T-cell (primary cell): ENCODE measurements at regions not wholly inside any gene's neighbourhood (a gene's known extent, or its start where the extent isn't known, plus 50 kb on each side); places are given as distances from the start of the nearest gene placed in this dataset.

Source experiments
- ATAC-seq, 4 experiments: fragments of 200-7000 bp in 3 of 4; fragments of 150-1000 bp in 1 of 4; cut with Tn5 transposase; replicated peaks in 1 of 4; 1 replicate in 3 of 4; 2 replicates in 1 of 4; pipeline ENCODE4 v1.10.0; 2021; ENCODE audit warnings: moderate library complexity in 3 of 4, mild to moderate bottlenecking in 2 of 4, moderate number of reproducible peaks in 1 of 4
- CTCF ChIA-PET, 2 donors: fragments of 300-600 bp; sonication (Branson Sonifier 250); formaldehyde crosslinking; loops; one replicate each; lab custom pipeline; 2022; ENCODE audit warnings: antibody characterized with exemption in 2 of 2; lab: Charles Lee
- POLR2A ChIA-PET, 2 donors: fragments of 300-600 bp; sonication (Branson Sonifier 250); formaldehyde crosslinking; loops; one replicate each; lab custom pipeline; 2022; ENCODE audit warnings: antibody characterized with exemption in 2 of 2; lab: Charles Lee
- DNase-seq, 35 experiments: peaks; one replicate each; pipeline versions ENCODE4 v3.0.0 to v3.0.0-alpha.2; 2013 to 2023
- H3K27ac ChIP-seq: one replicate; pipeline ENCODE4 v1.5.1; 2013; ENCODE audit warnings: low read length
- H3K27me3 ChIP-seq, 2 experiments: replicated peaks in 1 of 2; 1 replicate in 1 of 2; 2 replicates in 1 of 2; pipeline versions ENCODE4 v1.6.1 to v1.7.0; 2013; ENCODE audit warnings: low read length in 1 of 2, mixed read lengths in 1 of 2; ENCODE audit not compliant: control insufficient read depth in 2 of 2, insufficient read depth in 2 of 2; ENCODE audit errors: extremely low read depth in 1 of 2
- H3K36me3 ChIP-seq, 2 donors: 1 replicate in 1 of 2; 2 replicates in 1 of 2; pipeline versions ENCODE4 v1.6.1 to v1.7.0; 2013; ENCODE audit warnings: low read length in 1 of 2; ENCODE audit not compliant: control insufficient read depth in 2 of 2, insufficient read depth in 1 of 2; ENCODE audit errors: extremely low read depth in 1 of 2
- H3K4me1 ChIP-seq, 2 experiments: 1 replicate in 1 of 2; 2 replicates in 1 of 2; pipeline versions ENCODE4 v1.6.1 to v1.7.0; 2013; ENCODE audit warnings: low read length in 2 of 2, mixed read lengths in 1 of 2; ENCODE audit not compliant: insufficient read depth in 2 of 2, control insufficient read depth in 1 of 2; ENCODE audit errors: extremely low read depth in 1 of 2
- H3K4me3 ChIP-seq, 2 donors: 1 replicate in 1 of 2; 2 replicates in 1 of 2; pipeline versions ENCODE4 v1.5.1 to v1.7.0; 2013; ENCODE audit warnings: mild to moderate bottlenecking in 2 of 2, low read length in 1 of 2, moderate library complexity in 1 of 2; ENCODE audit not compliant: control insufficient read depth in 1 of 2; ENCODE audit errors: extremely low read depth in 1 of 2
- H3K9me3 ChIP-seq: 2 replicates; pipeline ENCODE4 v1.7.0; 2013
- H3K27ac Mint-ChIP-seq, 2 donors: one replicate each; pipeline ENCODE4 v1.8.0; 2020 to 2021; ENCODE audit warnings: mild to moderate bottlenecking in 2 of 2, mixed read lengths in 2 of 2
- H3K27me3 Mint-ChIP-seq, 2 donors: one replicate each; pipeline ENCODE4 v1.8.0; 2021 to 2022; ENCODE audit warnings: mixed read lengths in 2 of 2
- H3K36me3 Mint-ChIP-seq: one replicate; pipeline ENCODE4 v1.8.0; 2021; ENCODE audit warnings: mixed read lengths
- H3K4me1 Mint-ChIP-seq, 3 donors: one replicate each; pipeline ENCODE4 v1.8.0; 2020 to 2022; ENCODE audit warnings: mixed read lengths in 3 of 3, mild to moderate bottlenecking in 1 of 3
- H3K4me3 Mint-ChIP-seq, 3 donors: one replicate each; pipeline ENCODE4 v1.8.0; 2020 to 2022; ENCODE audit warnings: mild to moderate bottlenecking in 3 of 3, mixed read lengths in 3 of 3, moderate library complexity in 3 of 3
- H3K9me3 Mint-ChIP-seq, 3 donors: one replicate each; pipeline ENCODE4 v1.8.0; 2020 to 2022; ENCODE audit warnings: mixed read lengths in 3 of 3
- WGBS: methylation state at CpG from one replicate; pipeline ENCODE4 v1.1.5; 2013; ENCODE audit warnings: missing lambda C conversion rate; ENCODE audit not compliant: insufficient coverage; 5-methylcytosine and 5-hydroxymethylcytosine counted together

DNA sequence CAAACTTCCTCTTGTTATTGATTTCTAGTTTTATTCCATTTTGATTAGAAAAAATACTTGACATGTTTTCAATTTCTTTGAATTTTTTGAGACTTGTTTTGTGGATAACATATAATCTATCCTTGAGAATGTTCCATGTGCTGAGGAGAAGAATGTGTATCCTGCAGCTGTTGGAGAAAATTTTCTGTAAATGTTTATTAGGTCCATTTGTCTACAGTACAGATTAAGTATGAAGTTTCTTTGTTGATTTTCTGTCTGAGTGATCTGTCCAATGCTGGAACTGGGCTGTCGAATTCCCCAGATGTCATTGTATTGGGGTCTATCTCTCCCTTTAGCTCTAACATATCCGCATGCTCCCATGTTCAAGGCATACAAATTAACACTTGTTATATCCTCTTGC is 251.2 kb downstream of the CSNK1G3 start:
- CTCF ChIA-PET, result no interaction called here
- peaks cover 0 to 15% (median 9%) of the 10 kb centered on the region in 3 donors for H3K9me3 Mint-ChIP-seq
- no peaks in the 10 kb centered on the region for H3K9me3 ChIP-seq
- DNase-seq (no peak), ATAC-seq (no peak)
- H3K4me3 ChIP-seq, result no peak overlapping the region
- no peak overlapping the region for H3K4me3 Mint-ChIP-seq
- H3K27ac Mint-ChIP-seq, result no peak overlapping the region
- no peak overlapping the region for H3K27ac ChIP-seq
- no peaks in the 10 kb centered on the region for H3K36me3 ChIP-seq
- H3K36me3 Mint-ChIP-seq, result no peaks in the 10 kb centered on the region
- H3K27me3 Mint-ChIP-seq, result no peaks in the 10 kb centered on the region
- no peaks in the 10 kb centered on the region for H3K27me3 ChIP-seq
- no CpG with 5 or more reads among the region's 2 CpGs for WGBS
- no peaks in the 10 kb centered on the region for H3K4me1 Mint-ChIP-seq
- POLR2A ChIA-PET, result no interaction called here
- H3K4me1 ChIP-seq, result no peaks in the 10 kb centered on the region

DNA sequence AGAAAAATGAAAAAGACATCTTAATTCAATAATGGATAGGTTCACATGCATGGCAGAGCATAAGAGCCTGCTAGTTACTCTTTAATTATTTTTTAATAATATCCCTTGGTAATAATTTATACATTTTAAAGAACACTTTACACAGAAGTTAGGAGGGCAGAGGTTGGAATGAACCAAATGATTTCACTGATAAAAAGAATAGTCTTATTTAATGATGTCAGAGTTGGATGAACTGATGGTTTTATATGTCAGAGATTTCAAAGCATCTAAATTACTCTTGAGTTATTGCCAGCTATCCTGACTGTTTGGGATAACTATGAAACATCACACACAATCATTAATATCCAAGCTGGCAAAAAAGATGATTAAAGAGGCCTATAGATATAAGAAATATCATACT is 244.8 kb downstream of the CSNK1G3 start:
- Histone ChIP-seq H3K4me1 (no peaks in the 10 kb centered on the region), H3K27me3 (no peaks in the 10 kb centered on the region), H3K36me3 (no peaks in the 10 kb centered on the region), H3K27ac (no peak overlapping the region), H3K4me3 (no peak overlapping the region), H3K9me3 (no peaks in the 10 kb centered on the region)
- ATAC-seq (no peak), DNase-seq (no peak)
- H3K4me3 Mint-ChIP-seq, result no peak overlapping the region
- no peaks in the 10 kb centered on the region for H3K4me1 Mint-ChIP-seq
- H3K9me3 Mint-ChIP-seq, result no peaks in the 10 kb centered on the region
- no peak overlapping the region for H3K27ac Mint-ChIP-seq
- ChIA-PET CTCF (no interaction called here), POLR2A (interaction anchor here in 1 of 2 donors (0.6 kb wide), 1 partner anchor 45 kb away, joined by 5 read pairs; no protein-coding TSS in a partner anchor)
- H3K27me3 Mint-ChIP-seq, result no peaks in the 10 kb centered on the region
- no peaks in the 10 kb centered on the region for H3K36me3 Mint-ChIP-seq

DNA sequence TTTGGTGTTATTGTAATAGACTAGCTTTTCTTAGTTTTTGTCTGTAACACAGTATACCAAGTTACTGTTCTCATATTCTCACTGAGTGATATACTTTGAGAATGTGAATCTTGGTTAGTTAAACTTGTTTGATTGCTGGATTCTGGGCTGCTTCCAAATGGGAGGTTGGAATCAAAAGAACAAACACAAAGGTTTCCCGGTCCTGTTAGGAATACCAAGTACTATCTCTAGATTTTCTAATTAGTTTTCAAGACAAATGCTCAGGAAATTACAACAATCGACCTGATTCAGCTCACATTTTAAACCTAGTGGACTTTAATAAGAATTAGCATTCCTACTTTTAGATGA is 244.3 kb downstream of the CSNK1G3 start:
- CTCF ChIA-PET, result no interaction called here
- H3K27me3 ChIP-seq, result no peaks in the 10 kb centered on the region
- H3K27ac Mint-ChIP-seq, result no peak overlapping the region
- POLR2A ChIA-PET, result no interaction called here
- no peak for DNase-seq
- H3K9me3 Mint-ChIP-seq, result no peaks in the 10 kb centered on the region
- H3K4me3 ChIP-seq, result no peak overlapping the region
- no peaks in the 10 kb centered on the region for H3K36me3 Mint-ChIP-seq
- WGBS, result no CpG with 5 or more reads among the region's 2 CpGs
- H3K4me3 Mint-ChIP-seq, result no peak overlapping the region
- H3K36me3 ChIP-seq, result no peaks in the 10 kb centered on the region
- H3K4me1 ChIP-seq, result no peaks in the 10 kb centered on the region
- ATAC-seq, result no peak
- H3K4me1 Mint-ChIP-seq, result no peaks in the 10 kb centered on the region
- H3K27ac ChIP-seq, result no peak overlapping the region
- no peaks in the 10 kb centered on the region for H3K9me3 ChIP-seq
- no peaks in the 10 kb centered on the region for H3K27me3 Mint-ChIP-seq

DNA sequence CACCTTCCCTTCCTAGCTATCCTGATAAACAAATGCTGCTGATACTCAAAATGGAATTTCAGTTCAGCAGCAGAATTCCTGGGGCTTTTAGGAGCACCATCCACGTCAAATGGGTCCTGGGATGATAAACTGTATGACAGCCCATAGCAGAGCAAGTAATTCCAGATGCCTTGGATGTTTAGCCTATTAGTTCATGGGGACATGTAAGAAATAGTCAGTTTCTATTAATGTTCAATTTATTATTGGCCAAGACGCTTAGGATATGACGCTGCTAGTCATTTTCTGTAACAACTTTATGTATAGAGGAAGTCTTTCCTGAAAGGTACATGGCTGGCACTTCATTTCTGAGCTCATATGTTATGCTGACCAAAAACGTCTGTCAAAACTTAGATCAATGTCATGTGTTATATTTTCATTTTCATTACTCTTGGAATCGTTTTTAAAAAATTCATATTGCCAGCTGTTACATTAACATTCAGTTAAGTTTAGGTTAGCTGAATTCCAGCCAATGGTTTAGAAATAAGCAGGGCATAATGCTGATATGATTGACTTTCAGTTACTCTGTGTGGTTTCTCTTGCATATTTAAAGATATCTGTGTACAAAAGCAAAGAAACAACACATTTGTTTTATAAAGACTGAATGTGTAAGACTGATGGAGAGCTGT is 243.8 kb downstream of the CSNK1G3 start:
- ATAC-seq (no peak), DNase-seq (no peak)
- Mint-ChIP-seq H3K4me1 (no peaks in the 10 kb centered on the region), H3K9me3 (no peaks in the 10 kb centered on the region), H3K27me3 (no peaks in the 10 kb centered on the region), H3K36me3 (no peaks in the 10 kb centered on the region), H3K27ac (no peak overlapping the region), H3K4me3 (no peak overlapping the region)
- ChIA-PET POLR2A (no interaction called here), CTCF (no interaction called here)
- Histone ChIP-seq H3K4me3 (no peak overlapping the region), H3K27me3 (no peaks in the 10 kb centered on the region), H3K36me3 (no peaks in the 10 kb centered on the region), H3K27ac (no peak overlapping the region), H3K9me3 (no peaks in the 10 kb centered on the region), H3K4me1 (no peaks in the 10 kb centered on the region)
- 80% methylated on average over 1 of the region's 5 CpGs for WGBS

DNA sequence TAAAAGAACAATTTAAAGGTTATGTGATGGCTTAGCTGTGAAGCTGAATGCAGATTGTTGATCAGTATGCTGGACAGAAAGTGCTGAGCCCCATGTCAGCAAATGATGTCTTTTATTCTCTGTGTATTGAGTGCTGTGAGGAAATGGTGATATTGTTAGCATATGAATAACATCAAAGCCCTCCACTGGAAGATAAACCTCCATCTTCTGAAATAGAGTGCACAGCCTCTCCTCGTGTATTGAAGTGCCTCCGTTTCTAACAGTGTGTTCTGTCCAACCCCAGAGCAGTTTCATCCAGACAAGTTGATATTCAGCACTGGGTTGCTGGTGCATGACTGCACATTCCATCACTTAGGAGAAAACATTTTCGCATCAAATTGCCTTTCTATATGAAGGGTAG is 242.9 kb downstream of the CSNK1G3 start:
- 92% methylated on average over 2 of the region's 3 CpGs for WGBS
- Histone ChIP-seq H3K9me3 (no peaks in the 10 kb centered on the region), H3K27ac (no peak overlapping the region), H3K4me3 (no peak overlapping the region), H3K4me1 (no peaks in the 10 kb centered on the region), H3K27me3 (no peaks in the 10 kb centered on the region), H3K36me3 (no peaks in the 10 kb centered on the region)
- H3K4me3 Mint-ChIP-seq, result no peak overlapping the region
- ATAC-seq (no peak), DNase-seq (no peak)
- ChIA-PET CTCF (interaction anchor here in 1 of 2 donors (0.6 kb wide), 1 partner anchor 424 kb away, joined by 5 read pairs; no protein-coding TSS in a partner anchor), POLR2A (no interaction called here)
- no peaks in the 10 kb centered on the region for H3K9me3 Mint-ChIP-seq
- no peaks in the 10 kb centered on the region for H3K36me3 Mint-ChIP-seq
- no peak overlapping the region for H3K27ac Mint-ChIP-seq
- H3K4me1 Mint-ChIP-seq, result no peaks in the 10 kb centered on the region
- H3K27me3 Mint-ChIP-seq, result no peaks in the 10 kb centered on the region

DNA sequence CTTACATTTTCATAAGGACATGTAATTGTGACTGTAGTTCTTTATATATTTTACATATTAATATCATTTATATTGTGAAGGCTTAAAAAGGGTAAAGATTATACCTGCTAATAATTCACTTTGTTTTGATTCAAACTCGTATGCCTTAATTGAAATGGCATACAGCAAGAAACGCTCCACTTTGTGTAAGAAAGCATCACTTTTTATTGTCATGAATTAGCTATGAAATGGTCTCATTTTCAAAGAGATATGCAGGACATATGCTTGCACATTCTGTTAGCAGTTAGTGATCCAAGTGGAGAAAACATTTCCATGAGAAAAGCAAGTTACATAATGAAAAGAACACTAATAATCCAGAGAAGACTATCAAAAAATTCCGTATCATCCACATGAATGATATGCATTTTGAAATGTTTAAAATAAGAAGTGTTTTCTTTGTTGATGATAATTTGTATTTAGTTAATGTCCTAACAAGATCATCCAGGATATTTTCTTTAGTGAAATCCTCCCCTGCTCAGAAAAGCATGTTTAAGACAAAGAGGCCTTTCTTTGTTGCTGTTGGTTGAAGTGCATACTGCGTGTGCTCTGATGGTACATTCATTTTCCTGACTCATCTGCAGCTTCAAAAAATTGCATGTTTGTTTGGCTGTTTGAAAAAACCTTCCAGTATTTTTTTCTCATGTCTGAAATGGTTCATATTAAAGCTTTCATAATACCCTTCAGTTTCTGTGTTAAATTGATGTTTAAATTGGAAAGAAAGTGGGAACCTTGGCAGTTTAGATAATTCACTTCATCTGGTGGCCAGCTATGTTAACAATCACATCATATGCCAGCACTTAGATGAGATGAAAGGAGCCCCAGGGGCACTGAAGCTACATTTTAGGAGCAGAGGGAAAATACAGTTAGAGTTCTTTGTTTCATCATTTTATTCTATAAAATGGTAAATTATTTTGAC is 242.2 kb downstream of the CSNK1G3 start:
- no peaks in the 10 kb centered on the region for H3K9me3 Mint-ChIP-seq
- no peak overlapping the region for H3K4me3 Mint-ChIP-seq
- Histone ChIP-seq H3K9me3 (no peaks in the 10 kb centered on the region), H3K27me3 (no peaks in the 10 kb centered on the region), H3K4me3 (no peak overlapping the region), H3K36me3 (no peaks in the 10 kb centered on the region), H3K4me1 (no peaks in the 10 kb centered on the region), H3K27ac (no peak overlapping the region)
- no peaks in the 10 kb centered on the region for H3K4me1 Mint-ChIP-seq
- CTCF ChIA-PET, result interaction anchor here in 1 of 2 donors (0.6 kb wide), 1 partner anchor 423 kb away, joined by 5 read pairs; no protein-coding TSS in a partner anchor
- H3K27me3 Mint-ChIP-seq, result no peaks in the 10 kb centered on the region
- no peak for ATAC-seq
- H3K36me3 Mint-ChIP-seq, result no peaks in the 10 kb centered on the region
- POLR2A ChIA-PET, result no interaction called here
- H3K27ac Mint-ChIP-seq, result no peak overlapping the region
- DNase-seq, result no peak
- no CpG with 5 or more reads among the region's 4 CpGs for WGBS
